ENCODE measurements at regions not wholly inside any gene's neighbourhood (a gene's known extent, or its start where the extent isn't known, plus 50 kb on each side); places are given as distances from the start of the nearest gene placed in this dataset.
A peak's percentile ranks its signal among the peaks of the same experiment; 100 is the strongest.

- Histone ChIP-seq H3K27ac (ENCODE audit: low read depth in 2 of 2, low read length in 1 of 2) (peak overlapping the region; percentile 80 to 81), H3K4me1 (ENCODE audit: control insufficient read depth in 2 of 2, insufficient read depth in 2 of 2, low read length in 1 of 2) (no peaks in the 10 kb centered on the region), H3K27me3 (ENCODE audit: control insufficient read depth in 1 of 2, insufficient read depth in 2 of 2, low read length in 2 of 2) (no peaks in the 10 kb centered on the region), H3K36me3 (ENCODE audit: control insufficient read depth in 2 of 2, insufficient read depth in 2 of 2, low read length in 1 of 2) (no peaks in the 10 kb centered on the region), H3K9me3 (ENCODE audit: control insufficient read depth in 2 of 2, insufficient read depth in 1 of 2, low read depth in 1 of 2, low read length in 1 of 2) (no peaks in the 10 kb centered on the region), H3K4me3 (ENCODE audit: low read depth in 1 of 2, low read length in 2 of 2) (no peak overlapping the region)
- 69 to 86% methylated on average over 3 of the region's 3 CpGs for WGBS, 2 donors
Observed at GRCh38 chr1:81654657-81655056, 146.1 kb upstream of the ADGRL2 start.

GRCh38 chr1:81654147-81654546 is 146.6 kb upstream of the ADGRL2 start:
- Histone ChIP-seq H3K27me3 (ENCODE audit: control insufficient read depth in 1 of 2, insufficient read depth in 2 of 2, low read length in 2 of 2) (no peaks in the 10 kb centered on the region), H3K36me3 (ENCODE audit: control insufficient read depth in 2 of 2, insufficient read depth in 2 of 2, low read length in 1 of 2) (no peaks in the 10 kb centered on the region), H3K27ac (ENCODE audit: low read depth in 2 of 2, low read length in 1 of 2) (peak overlapping the region; percentile 61 to 80), H3K9me3 (ENCODE audit: control insufficient read depth in 2 of 2, insufficient read depth in 1 of 2, low read depth in 1 of 2, low read length in 1 of 2) (no peaks in the 10 kb centered on the region), H3K4me1 (ENCODE audit: control insufficient read depth in 2 of 2, insufficient read depth in 2 of 2, low read length in 1 of 2) (no peaks in the 10 kb centered on the region), H3K4me3 (ENCODE audit: low read depth in 1 of 2, low read length in 2 of 2) (no peak overlapping the region)
- WGBS, 2 donors = 52 to 73% methylated on average over 8 of the region's 8 CpGs

GRCh38 chr1:81650776-81651175 is 150.0 kb upstream of the ADGRL2 start:
- Histone ChIP-seq H3K4me1 (ENCODE audit: control insufficient read depth in 2 of 2, insufficient read depth in 2 of 2, low read length in 1 of 2) (no peaks in the 10 kb centered on the region), H3K4me3 (ENCODE audit: low read depth in 1 of 2, low read length in 2 of 2) (no peak overlapping the region), H3K9me3 (ENCODE audit: control insufficient read depth in 2 of 2, insufficient read depth in 1 of 2, low read depth in 1 of 2, low read length in 1 of 2) (no peaks in the 10 kb centered on the region), H3K36me3 (ENCODE audit: control insufficient read depth in 2 of 2, insufficient read depth in 2 of 2, low read length in 1 of 2) (no peaks in the 10 kb centered on the region), H3K27me3 (ENCODE audit: control insufficient read depth in 1 of 2, insufficient read depth in 2 of 2, low read length in 2 of 2) (no peaks in the 10 kb centered on the region), H3K27ac (ENCODE audit: low read depth in 2 of 2, low read length in 1 of 2) (no peak overlapping the region)

DNA sequence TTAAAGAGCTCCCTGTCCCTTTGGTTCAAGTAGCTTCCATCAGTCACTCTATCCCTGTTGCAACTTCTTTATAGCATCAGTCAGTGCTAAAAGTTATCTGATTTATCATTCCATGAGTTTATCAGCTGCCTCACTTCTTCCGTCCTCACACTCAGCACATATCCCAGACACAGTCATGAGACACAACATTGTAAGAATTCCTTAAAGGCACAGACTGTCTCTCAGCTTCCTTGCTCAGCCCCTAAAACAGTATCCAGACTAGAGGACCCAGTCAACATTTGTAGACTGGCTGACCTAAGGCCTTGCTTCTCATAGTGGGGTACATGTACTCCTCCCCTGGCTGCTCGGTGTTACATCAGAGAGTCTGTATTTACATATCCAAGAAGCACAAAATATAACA is 164.9 kb upstream of the ADGRL2 start:
- H3K27ac ChIP-seq (ENCODE audit: low read depth in 2 of 2, low read length in 1 of 2) = no peak overlapping the region
- WGBS, 2 donors = 91 to 92% methylated on average over 2 of the region's 2 CpGs
- H3K27me3 ChIP-seq (ENCODE audit: control insufficient read depth in 1 of 2, insufficient read depth in 2 of 2, low read length in 2 of 2) = no peaks in the 10 kb centered on the region
- no peaks in the 10 kb centered on the region for H3K9me3 ChIP-seq (ENCODE audit: control insufficient read depth in 2 of 2, insufficient read depth in 1 of 2, low read depth in 1 of 2, low read length in 1 of 2)
- no peaks in the 10 kb centered on the region for H3K36me3 ChIP-seq (ENCODE audit: control insufficient read depth in 2 of 2, insufficient read depth in 2 of 2, low read length in 1 of 2)
- no peak overlapping the region for H3K4me3 ChIP-seq (ENCODE audit: low read depth in 1 of 2, low read length in 2 of 2)
- H3K4me1 ChIP-seq (ENCODE audit: control insufficient read depth in 2 of 2, insufficient read depth in 2 of 2, low read length in 1 of 2) = no peaks in the 10 kb centered on the region

DNA sequence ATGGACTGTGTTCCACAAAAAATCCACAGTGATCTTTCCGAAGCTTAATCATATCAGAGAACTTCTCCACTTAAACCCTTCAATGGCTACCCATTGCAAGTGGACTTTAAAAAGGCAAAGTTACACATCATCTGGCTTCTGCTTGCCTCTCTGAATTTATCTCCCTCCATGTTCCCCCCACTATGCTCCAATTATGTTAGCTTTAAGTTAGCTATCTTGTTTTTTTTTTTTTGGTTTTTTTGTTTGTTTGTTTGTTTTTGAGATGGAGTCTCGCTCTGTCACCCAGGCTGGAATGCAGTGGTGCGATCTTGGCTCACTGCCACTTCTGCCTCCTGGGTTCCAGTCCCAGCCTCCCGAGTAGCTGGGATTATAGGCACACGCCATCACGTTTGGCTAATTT is 166.4 kb upstream of the ADGRL2 start:
- no peak overlapping the region for H3K4me3 ChIP-seq (ENCODE audit: low read depth in 1 of 2, low read length in 2 of 2)
- no peaks in the 10 kb centered on the region for H3K36me3 ChIP-seq (ENCODE audit: control insufficient read depth in 2 of 2, insufficient read depth in 2 of 2, low read length in 1 of 2)
- H3K4me1 ChIP-seq (ENCODE audit: control insufficient read depth in 2 of 2, insufficient read depth in 2 of 2, low read length in 1 of 2) = no peaks in the 10 kb centered on the region
- WGBS, 2 donors = 91 to 94% methylated on average over 6 of the region's 6 CpGs
- no peaks in the 10 kb centered on the region for H3K9me3 ChIP-seq (ENCODE audit: control insufficient read depth in 2 of 2, insufficient read depth in 1 of 2, low read depth in 1 of 2, low read length in 1 of 2)
- H3K27ac ChIP-seq (ENCODE audit: low read depth in 2 of 2, low read length in 1 of 2) = no peak overlapping the region
- no peaks in the 10 kb centered on the region for H3K27me3 ChIP-seq (ENCODE audit: control insufficient read depth in 1 of 2, insufficient read depth in 2 of 2, low read length in 2 of 2)

- no peaks in the 10 kb centered on the region for H3K4me1 ChIP-seq (ENCODE audit: control insufficient read depth in 2 of 2, insufficient read depth in 2 of 2, low read length in 1 of 2)
- no peak overlapping the region for H3K4me3 ChIP-seq (ENCODE audit: low read depth in 1 of 2, low read length in 2 of 2)
- no peaks in the 10 kb centered on the region for H3K36me3 ChIP-seq (ENCODE audit: control insufficient read depth in 2 of 2, insufficient read depth in 2 of 2, low read length in 1 of 2)
- H3K27me3 ChIP-seq (ENCODE audit: control insufficient read depth in 1 of 2, insufficient read depth in 2 of 2, low read length in 2 of 2) = no peaks in the 10 kb centered on the region
- WGBS, 2 donors = 39 to 71% methylated on average over 3 of the region's 3 CpGs
- H3K9me3 ChIP-seq (ENCODE audit: control insufficient read depth in 2 of 2, insufficient read depth in 1 of 2, low read depth in 1 of 2, low read length in 1 of 2) = peaks cover 0 to 2% of the 10 kb centered on the region in 2 donors
- no peak overlapping the region for H3K27ac ChIP-seq (ENCODE audit: low read depth in 2 of 2, low read length in 1 of 2)
Observed at GRCh38 chr1:81619156-81619555, 181.6 kb upstream of the ADGRL2 start.

- Histone ChIP-seq H3K36me3 (ENCODE audit: control insufficient read depth in 2 of 2, insufficient read depth in 2 of 2, low read length in 1 of 2) (no peaks in the 10 kb centered on the region), H3K27ac (ENCODE audit: low read depth in 2 of 2, low read length in 1 of 2) (no peak overlapping the region), H3K9me3 (ENCODE audit: control insufficient read depth in 2 of 2, insufficient read depth in 1 of 2, low read depth in 1 of 2, low read length in 1 of 2) (peaks cover 0 to 2% of the 10 kb centered on the region in 2 donors), H3K4me3 (ENCODE audit: low read depth in 1 of 2, low read length in 2 of 2) (no peak overlapping the region), H3K27me3 (ENCODE audit: control insufficient read depth in 1 of 2, insufficient read depth in 2 of 2, low read length in 2 of 2) (no peaks in the 10 kb centered on the region), H3K4me1 (ENCODE audit: control insufficient read depth in 2 of 2, insufficient read depth in 2 of 2, low read length in 1 of 2) (no peaks in the 10 kb centered on the region)
Observed at GRCh38 chr1:81618376-81618775, 182.4 kb upstream of the ADGRL2 start.

- no peak overlapping the region for H3K4me3 ChIP-seq (ENCODE audit: low read depth in 1 of 2, low read length in 2 of 2)
- 78 to 79% methylated on average over 9 of the region's 9 CpGs for WGBS, 2 donors
- H3K4me1 ChIP-seq (ENCODE audit: control insufficient read depth in 2 of 2, insufficient read depth in 2 of 2, low read length in 1 of 2) = no peaks in the 10 kb centered on the region
- no peaks in the 10 kb centered on the region for H3K27me3 ChIP-seq (ENCODE audit: control insufficient read depth in 1 of 2, insufficient read depth in 2 of 2, low read length in 2 of 2)
- H3K36me3 ChIP-seq (ENCODE audit: control insufficient read depth in 2 of 2, insufficient read depth in 2 of 2, low read length in 1 of 2) = no peaks in the 10 kb centered on the region
- H3K9me3 ChIP-seq (ENCODE audit: control insufficient read depth in 2 of 2, insufficient read depth in 1 of 2, low read depth in 1 of 2, low read length in 1 of 2) = peaks cover 0 to 2% of the 10 kb centered on the region in 2 donors
- H3K27ac ChIP-seq (ENCODE audit: low read depth in 2 of 2, low read length in 1 of 2) = no peak overlapping the region
Observed at GRCh38 chr1:81617308-81617967, 183.3 kb upstream of the ADGRL2 start.

DNA sequence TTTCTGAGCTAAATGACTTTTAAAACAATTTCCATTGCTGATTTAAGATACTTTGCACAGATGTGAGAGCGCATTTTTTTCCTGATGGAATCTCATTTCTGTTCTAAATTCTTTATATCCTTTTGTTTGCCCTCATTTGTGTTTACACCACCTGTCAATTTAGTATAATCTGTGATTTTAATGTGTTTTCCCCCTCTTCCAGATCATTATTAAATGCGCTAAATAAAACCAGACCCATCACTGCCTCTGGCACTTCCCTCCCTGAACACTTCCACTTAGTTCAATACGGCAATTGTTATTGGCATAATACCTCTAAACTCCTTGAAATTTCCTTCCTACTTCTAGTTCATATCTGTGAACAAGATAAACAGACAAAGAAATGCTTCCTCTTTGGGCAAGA is 186.9 kb upstream of the ADGRL2 start:
- no peak overlapping the region for H3K27ac ChIP-seq (ENCODE audit: low read depth in 2 of 2, low read length in 1 of 2)
- peaks cover 0 to 2% of the 10 kb centered on the region in 2 donors for H3K9me3 ChIP-seq (ENCODE audit: control insufficient read depth in 2 of 2, insufficient read depth in 1 of 2, low read depth in 1 of 2, low read length in 1 of 2)
- WGBS, 2 donors = 85 to 93% methylated on average over 3 of the region's 3 CpGs

DNA sequence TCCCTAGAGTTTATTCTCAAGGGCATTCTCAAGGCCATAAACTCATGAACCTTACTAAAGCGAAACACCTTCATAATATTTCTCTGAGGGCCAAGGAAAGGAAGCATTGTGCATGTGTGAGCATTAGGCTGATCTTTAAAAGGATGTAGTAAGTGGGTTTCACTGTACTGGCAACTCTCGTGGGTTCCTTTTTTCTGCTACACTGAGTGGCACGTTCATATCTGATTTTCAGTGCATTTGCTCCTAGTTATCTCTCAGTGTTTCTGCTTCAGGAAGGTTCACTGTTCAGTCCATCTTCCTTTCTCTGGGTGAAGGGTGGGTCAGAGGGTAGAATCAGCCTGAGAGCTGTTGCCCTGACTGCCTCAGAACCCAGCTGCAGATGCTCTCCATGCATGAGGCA is 192.8 kb upstream of the ADGRL2 start:
- Histone ChIP-seq H3K27ac (ENCODE audit: low read depth in 2 of 2, low read length in 1 of 2) (no peak overlapping the region), H3K27me3 (ENCODE audit: control insufficient read depth in 1 of 2, insufficient read depth in 2 of 2, low read length in 2 of 2) (no peaks in the 10 kb centered on the region), H3K4me1 (ENCODE audit: control insufficient read depth in 2 of 2, insufficient read depth in 2 of 2, low read length in 1 of 2) (no peaks in the 10 kb centered on the region), H3K9me3 (ENCODE audit: control insufficient read depth in 2 of 2, insufficient read depth in 1 of 2, low read depth in 1 of 2, low read length in 1 of 2) (no peaks in the 10 kb centered on the region), H3K36me3 (ENCODE audit: control insufficient read depth in 2 of 2, insufficient read depth in 2 of 2, low read length in 1 of 2) (no peaks in the 10 kb centered on the region), H3K4me3 (ENCODE audit: low read depth in 1 of 2, low read length in 2 of 2) (no peak overlapping the region)
- 77 to 82% methylated on average over 3 of the region's 3 CpGs for WGBS, 2 donors

More for the DNA sequence above, 186.9 kb upstream of the ADGRL2 start:
- H3K36me3 ChIP-seq (ENCODE audit: control insufficient read depth in 2 of 2, insufficient read depth in 2 of 2, low read length in 1 of 2) = no peaks in the 10 kb centered on the region
- H3K4me1 ChIP-seq (ENCODE audit: control insufficient read depth in 2 of 2, insufficient read depth in 2 of 2, low read length in 1 of 2) = no peaks in the 10 kb centered on the region
- H3K27me3 ChIP-seq (ENCODE audit: control insufficient read depth in 1 of 2, insufficient read depth in 2 of 2, low read length in 2 of 2) = no peaks in the 10 kb centered on the region
- H3K4me3 ChIP-seq (ENCODE audit: low read depth in 1 of 2, low read length in 2 of 2) = no peak overlapping the region

Data from esophagus (tissue), 2 donors.